GM12878 (cell line): ENCODE measurements at regions not wholly inside any gene's neighbourhood (a gene's known extent, or its start where the extent isn't known, plus 50 kb on each side); places are given as distances from the start of the nearest gene placed in this dataset.

Experiments used
- ATAC-seq: fragments of 200-7000 bp; cut with Tn5 transposase; 3 replicates; pipeline ENCODE4 v1.9.1; 2020; ENCODE audit warnings: mild to moderate bottlenecking, moderate library complexity
- BruUV-seq: library from RNA; stranded (reverse); fragments of 400-500 nt; replicated peaks from 2 replicates; lab custom pipeline; 2021; lab: Mats Ljungman, UMichigan
- CTCF ChIA-PET: fragments of 300-600 bp; sonication (Branson Sonifier 250); formaldehyde crosslinking; extraction: SDS; loops from one replicate; lab custom pipeline; 2021; ENCODE audit warnings: inconsistent platforms; lab: Yijun Ruan, JAX
- POLR2A ChIA-PET: fragments of 350-600 bp; formaldehyde crosslinking; extraction: SDS; loops from one replicate; lab custom pipeline; 2021; ENCODE audit warnings: inconsistent platforms; lab: Charles Lee
- RAD21 ChIA-PET: fragments of 300-600 bp; sonication (Branson Sonifier 250); formaldehyde crosslinking; loops from one replicate; lab custom pipeline; 2023; ENCODE audit warnings: antibody characterized with exemption; ENCODE audit not compliant: unreplicated experiment; lab: Charles Lee
- SMC1A ChIA-PET: fragments of 300-600 bp; sonication (Branson Sonifier 250); formaldehyde crosslinking; loops from one replicate; lab custom pipeline; 2023; ENCODE audit not compliant: unreplicated experiment, uncharacterized antibody; lab: Charles Lee
- DNase-seq: peaks from one replicate; pipeline ENCODE4 v3.0.0-alpha.2; 2011; ENCODE audit warnings: low read depth, low spot score
- FAIRE-seq: peaks from 3 replicates; lab custom pipeline; 2011; peaks lifted over from hg19 to GRCh38; lab: Jason Lieb, UNC
- H2AFZ ChIP-seq: 2 replicates; pipeline ENCODE4 v1.6.0; 2011; ENCODE audit warnings: low read depth, low read length, control low read depth; ENCODE audit not compliant: control insufficient read depth
- H3K27ac ChIP-seq: 2 replicates; pipeline ENCODE4 v1.5.1; 2011; ENCODE audit warnings: control low read depth; ENCODE audit not compliant: control insufficient read depth, insufficient read depth
- H3K27me3 ChIP-seq, 2 experiments: replicated peaks in 1 of 2; 2 replicates each; pipeline versions ENCODE4 v1.6.0 to v1.6.1; 2011; ENCODE audit warnings: low read length in 1 of 2; ENCODE audit not compliant: control insufficient read depth in 2 of 2, insufficient read depth in 2 of 2
- H3K36me3 ChIP-seq, 2 experiments: 2 replicates each; pipeline ENCODE4 v1.5.1; 2011; ENCODE audit warnings: low read length in 1 of 2; ENCODE audit not compliant: control insufficient read depth in 2 of 2, insufficient read depth in 2 of 2
- H3K4me1 ChIP-seq: 2 replicates; pipeline ENCODE4 v1.6.1; 2011; ENCODE audit warnings: mild to moderate bottlenecking, low read length, moderate library complexity, mixed read lengths; ENCODE audit not compliant: control insufficient read depth, insufficient read depth
- H3K4me2 ChIP-seq: 2 replicates; pipeline ENCODE4 v1.6.0; 2011; ENCODE audit warnings: control low read depth; ENCODE audit not compliant: control insufficient read depth, insufficient read depth
- H3K4me3 ChIP-seq: fragments of 200-600 bp; sonication (generic); 2 replicates; pipeline ENCODE4 v1.5.1; 2016
- H3K79me2 ChIP-seq: 2 replicates; pipeline ENCODE4 v1.6.0; 2011; ENCODE audit warnings: low read length; ENCODE audit not compliant: control insufficient read depth, insufficient read depth
- H3K9ac ChIP-seq: 2 replicates; pipeline ENCODE4 v1.8.0; 2011; ENCODE audit warnings: low read length, control low read depth, mixed read lengths; ENCODE audit not compliant: control insufficient read depth, insufficient read depth
- H3K9me3 ChIP-seq: replicated peaks from 3 replicates; pipeline ENCODE4 v1.5.1; 2011; ENCODE audit warnings: mild to moderate bottlenecking, low read length; ENCODE audit not compliant: control insufficient read depth, insufficient read depth
- H4K20me1 ChIP-seq: 2 replicates; pipeline ENCODE4 v1.6.0; 2011; ENCODE audit not compliant: control insufficient read depth, insufficient read depth
- ESRRA ChIP-seq: IDR thresholded peaks from 2 replicates; pipeline ENCODE4 v1.6.1; 2012; ENCODE audit warnings: mild to moderate bottlenecking, low read length, improper control_type of control experiment
- ETV6 ChIP-seq, 2 experiments: fragments of 450-650 bp in 1 of 2; IDR thresholded peaks in 1 of 2; conservative IDR thresholded peaks in 1 of 2; 2 replicates each; pipeline ENCODE4 v1.6.1; 2014; ENCODE audit warnings: antibody characterized with exemption in 1 of 2, borderline replicate concordance in 1 of 2, low read depth in 1 of 2, mild to moderate bottlenecking in 1 of 2, moderate library complexity in 1 of 2
- HCFC1 ChIP-seq: fragments of 150-350 bp; IDR thresholded peaks from 2 replicates; pipeline ENCODE4 v1.6.1; 2014; ENCODE audit warnings: low read length
- HSF1 ChIP-seq: fragments of 150-350 bp; IDR thresholded peaks from 2 replicates; pipeline ENCODE4 v1.6.1; 2014; ENCODE audit warnings: mild to moderate bottlenecking, low read depth, low read length
- JUND ChIP-seq: IDR thresholded peaks from 2 replicates; pipeline ENCODE4 v1.6.1; 2012; ENCODE audit warnings: low read depth, mild to moderate bottlenecking, low read length, improper control_type of control experiment, moderate library complexity
- MEF2A ChIP-seq: IDR thresholded peaks from 2 replicates; pipeline ENCODE4 v1.6.1; 2011; ENCODE audit warnings: low read depth, mild to moderate bottlenecking, low read length, moderate library complexity; ENCODE audit not compliant: insufficient read depth
- RUNX3 ChIP-seq: IDR thresholded peaks from 2 replicates; pipeline ENCODE4 v1.6.1; 2012; ENCODE audit warnings: low read length, inconsistent platforms
- TBL1XR1 ChIP-seq: IDR thresholded peaks from 2 replicates; pipeline ENCODE4 v1.6.1; 2012; ENCODE audit warnings: low read depth, low read length, improper control_type of control experiment
- ZBTB40 ChIP-seq: fragments of 450-650 bp; IDR thresholded peaks from 2 replicates; pipeline ENCODE4 v1.6.1; 2016; ENCODE audit warnings: mild to moderate bottlenecking, moderate library complexity, borderline replicate concordance
- WGBS: methylation state at CpG from one replicate; pipeline ENCODE4 v1.1.6; 2016; ENCODE audit warnings: low lambda C conversion rate; ENCODE audit not compliant: insufficient replicate concordance, insufficient coverage; ENCODE audit errors: missing lambda C conversion rate; 5-methylcytosine and 5-hydroxymethylcytosine counted together
- in situ Hi-C: fragments of 300-500 bp; cut with MboI; formaldehyde crosslinking; loops from 9 replicates; pipeline ENCODE4 v1.14.3; 2018; ENCODE audit warnings: mixed read lengths
- intact Hi-C: fragments of 100-400 bp; cut with micrococcal nuclease; formaldehyde crosslinking; loops from one replicate; pipeline ENCODE4 v1.14.2; 2022; ENCODE audit not compliant: unreplicated experiment
- TF ChIP-seq, protein P1 (sequence below): fragments of 450-650 bp; IDR thresholded peaks from 2 replicates; pipeline ENCODE4 v1.6.1; 2017; ENCODE audit warnings: mild to moderate bottlenecking, moderate library complexity

DNA sequence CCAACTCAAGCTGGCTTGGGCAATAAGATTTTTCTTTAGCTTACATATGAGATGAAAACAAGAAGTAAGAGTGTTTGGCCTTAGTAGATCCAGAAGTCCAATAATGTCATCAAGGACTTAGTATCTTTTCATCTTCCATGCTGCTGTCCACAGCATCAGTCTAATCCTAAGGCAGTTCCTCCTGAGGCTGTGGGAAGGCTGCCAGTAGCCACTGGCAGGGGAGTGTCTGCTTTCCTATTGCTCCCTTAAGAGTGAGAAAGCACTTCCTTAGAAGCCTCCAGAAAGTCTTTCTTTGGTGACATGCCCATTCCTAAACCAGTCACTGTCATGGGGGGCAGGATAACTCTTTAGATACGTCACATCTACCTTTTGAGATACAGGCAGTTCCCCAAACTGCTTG lies 317.7 kb downstream of the BMP4 start:
- Histone ChIP-seq H3K4me3 (no peak overlapping the region), H3K36me3 (no peaks in the 10 kb centered on the region), H2AFZ (no peak overlapping the region), H3K4me2 (no peak overlapping the region), H3K27me3 (peaks cover 0 to 2% of the 10 kb centered on the region in 2 experiments; a peak in 2 of 4 replicates), H3K79me2 (no peaks in the 10 kb centered on the region), H3K4me1 (no peaks in the 10 kb centered on the region), H3K9me3 (no peaks in the 10 kb centered on the region), H3K9ac (no peak overlapping the region), H4K20me1 (no peaks in the 10 kb centered on the region), H3K27ac (no peak overlapping the region)
- POLR2A ChIA-PET, result no interaction called here
- in situ Hi-C loops, result no loop called here
- 38% methylated on average over 1 of the region's 1 CpG for WGBS
- ATAC-seq (no peak), DNase-seq (no peak), FAIRE-seq (no peak)
- RAD21 ChIA-PET, result no interaction called here
- SMC1A ChIA-PET, result interaction anchor here (0.7 to 1.5 kb wide), 2 partner anchors 11 to 54 kb away, joined by 3 read pairs; no protein-coding TSS in a partner anchor
- CTCF ChIA-PET, result no interaction called here
- BruUV-seq, result no TSS peak
- intact Hi-C loops, result no loop called here
- no peak for TF ChIP-seq MEF2A
- no peak for TF ChIP-seq ESRRA
- TF ChIP-seq JUND, result no peak
- TF ChIP-seq HCFC1, result no peak
- TF ChIP-seq RUNX3, result no peak
- no peak for TF ChIP-seq ETV6 (conservative IDR thresholded peaks at IDR 0.05 in 1 of 2, IDR thresholded peaks at IDR 0.05 in 1 of 2; ENCODE audit: borderline replicate concordance in 1 of 2, low read depth in 1 of 2)
- TF ChIP-seq, protein P1, sequence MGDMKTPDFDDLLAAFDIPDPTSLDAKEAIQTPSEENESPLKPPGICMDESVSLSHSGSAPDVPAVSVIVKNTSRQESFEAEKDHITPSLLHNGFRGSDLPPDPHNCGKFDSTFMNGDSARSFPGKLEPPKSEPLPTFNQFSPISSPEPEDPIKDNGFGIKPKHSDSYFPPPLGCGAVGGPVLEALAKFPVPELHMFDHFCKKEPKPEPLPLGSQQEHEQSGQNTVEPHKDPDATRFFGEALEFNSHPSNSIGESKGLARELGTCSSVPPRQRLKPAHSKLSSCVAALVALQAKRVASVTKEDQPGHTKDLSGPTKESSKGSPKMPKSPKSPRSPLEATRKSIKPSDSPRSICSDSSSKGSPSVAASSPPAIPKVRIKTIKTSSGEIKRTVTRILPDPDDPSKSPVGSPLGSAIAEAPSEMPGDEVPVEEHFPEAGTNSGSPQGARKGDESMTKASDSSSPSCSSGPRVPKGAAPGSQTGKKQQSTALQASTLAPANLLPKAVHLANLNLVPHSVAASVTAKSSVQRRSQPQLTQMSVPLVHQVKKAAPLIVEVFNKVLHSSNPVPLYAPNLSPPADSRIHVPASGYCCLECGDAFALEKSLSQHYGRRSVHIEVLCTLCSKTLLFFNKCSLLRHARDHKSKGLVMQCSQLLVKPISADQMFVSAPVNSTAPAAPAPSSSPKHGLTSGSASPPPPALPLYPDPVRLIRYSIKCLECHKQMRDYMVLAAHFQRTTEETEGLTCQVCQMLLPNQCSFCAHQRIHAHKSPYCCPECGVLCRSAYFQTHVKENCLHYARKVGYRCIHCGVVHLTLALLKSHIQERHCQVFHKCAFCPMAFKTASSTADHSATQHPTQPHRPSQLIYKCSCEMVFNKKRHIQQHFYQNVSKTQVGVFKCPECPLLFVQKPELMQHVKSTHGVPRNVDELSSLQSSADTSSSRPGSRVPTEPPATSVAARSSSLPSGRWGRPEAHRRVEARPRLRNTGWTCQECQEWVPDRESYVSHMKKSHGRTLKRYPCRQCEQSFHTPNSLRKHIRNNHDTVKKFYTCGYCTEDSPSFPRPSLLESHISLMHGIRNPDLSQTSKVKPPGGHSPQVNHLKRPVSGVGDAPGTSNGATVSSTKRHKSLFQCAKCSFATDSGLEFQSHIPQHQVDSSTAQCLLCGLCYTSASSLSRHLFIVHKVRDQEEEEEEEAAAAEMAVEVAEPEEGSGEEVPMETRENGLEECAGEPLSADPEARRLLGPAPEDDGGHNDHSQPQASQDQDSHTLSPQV, result no peak
- no peak for TF ChIP-seq ZBTB40
- TF ChIP-seq TBL1XR1, result no peak
- TF ChIP-seq HSF1, result no peak
